Body of pancreas (tissue), 4 donors: ENCODE measurements at regions not wholly inside any gene's neighbourhood (a gene's known extent, or its start where the extent isn't known, plus 50 kb on each side); places are given as distances from the start of the nearest gene placed in this dataset.

ENCODE experiments used
- CTCF ChIP-seq, 7 experiments: fragments of 450-650 bp in 4 of 7; fragments of 200-600 bp in 3 of 7; sonication (generic) in 3 of 7; IDR thresholded peaks; one replicate each; pipeline ENCODE4 v1.5.1; 2016 to 2019; ENCODE audit warnings: antibody characterized with exemption in 7 of 7
- POLR2A ChIP-seq, 3 donors: fragments of 450-650 bp; IDR thresholded peaks; one replicate each; pipeline ENCODE4 v1.6.1; 2016; ENCODE audit warnings: antibody characterized with exemption in 3 of 3, mild to moderate bottlenecking in 2 of 3

- TF ChIP-seq POLR2A (IDR thresholded peaks at IDR 0.05) (no peak), CTCF (IDR thresholded peaks at IDR 0.05) (no peak)
Observed at GRCh38 chr5:41670216-41670615, 159.8 kb upstream of the PLCXD3 start.
